ENCODE measurements at regions not wholly inside any gene's neighbourhood (a gene's known extent, or its start where the extent isn't known, plus 50 kb on each side); places are given as distances from the start of the nearest gene placed in this dataset.

- no peak overlapping the region for H3K9ac ChIP-seq (ENCODE audit: low read length)
- H3K36me3 ChIP-seq (ENCODE audit: control insufficient read depth, low read depth, low read length): no peaks in the 10 kb centered on the region
- no peaks in the 10 kb centered on the region for H3K9me3 ChIP-seq (ENCODE audit: control insufficient read depth, low read depth, low read length)
- H3K27ac ChIP-seq (ENCODE audit: low read length): no peak overlapping the region
- no peaks in the 10 kb centered on the region for H3K27me3 ChIP-seq (ENCODE audit: control insufficient read depth, insufficient read depth, low read length)
- H3K4me1 ChIP-seq (ENCODE audit: control insufficient read depth, low read depth, low read length): no peaks in the 10 kb centered on the region
- H3K4me3 ChIP-seq (ENCODE audit: low read length): no peak overlapping the region
These were observed 399.5 kb downstream of the MATN1 start for GRCh38 chr1:30323841-30324240.

DNA sequence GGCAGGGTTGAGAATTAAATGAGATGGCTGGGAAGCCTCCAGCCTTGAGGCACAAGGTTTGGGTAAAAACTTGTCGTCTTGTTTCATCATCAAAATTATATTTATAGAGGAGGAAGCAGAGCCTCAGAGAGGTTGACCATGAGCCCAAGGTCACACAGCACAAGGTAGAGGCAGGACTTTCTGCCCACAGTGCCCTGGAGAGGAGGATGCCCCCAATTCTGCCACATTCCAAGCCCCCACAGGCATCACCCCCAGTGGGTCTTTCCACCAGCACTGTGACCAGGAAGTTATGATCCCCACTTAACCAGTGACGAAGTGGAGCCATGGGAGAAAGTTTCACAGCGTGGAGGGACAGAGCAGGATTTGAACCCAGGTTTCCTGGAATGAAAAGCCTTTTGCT lies 400.0 kb downstream of the MATN1 start:
- H3K36me3 ChIP-seq (ENCODE audit: control insufficient read depth, low read depth, low read length): no peaks in the 10 kb centered on the region
- no peaks in the 10 kb centered on the region for H3K4me1 ChIP-seq (ENCODE audit: control insufficient read depth, low read depth, low read length)
- H3K27ac ChIP-seq (ENCODE audit: low read length): no peak overlapping the region
- no peaks in the 10 kb centered on the region for H3K9me3 ChIP-seq (ENCODE audit: control insufficient read depth, low read depth, low read length)
- H3K27me3 ChIP-seq (ENCODE audit: control insufficient read depth, insufficient read depth, low read length): no peaks in the 10 kb centered on the region
- no peak overlapping the region for H3K4me3 ChIP-seq (ENCODE audit: low read length)
- H3K9ac ChIP-seq (ENCODE audit: low read length): no peak overlapping the region

GRCh38 chr1:30322859-30323257 lies 400.5 kb downstream of the MATN1 start:
- H3K4me1 ChIP-seq (ENCODE audit: control insufficient read depth, low read depth, low read length): no peaks in the 10 kb centered on the region
- H3K9ac ChIP-seq (ENCODE audit: low read length): no peak overlapping the region
- no peaks in the 10 kb centered on the region for H3K36me3 ChIP-seq (ENCODE audit: control insufficient read depth, low read depth, low read length)
- H3K4me3 ChIP-seq (ENCODE audit: low read length): no peak overlapping the region
- H3K9me3 ChIP-seq (ENCODE audit: control insufficient read depth, low read depth, low read length): no peaks in the 10 kb centered on the region
- no peaks in the 10 kb centered on the region for H3K27me3 ChIP-seq (ENCODE audit: control insufficient read depth, insufficient read depth, low read length)
- no peak overlapping the region for H3K27ac ChIP-seq (ENCODE audit: low read length)

- Histone ChIP-seq H3K27ac (ENCODE audit: low read length) (no peak overlapping the region), H3K9ac (ENCODE audit: low read length) (no peak overlapping the region), H3K4me1 (ENCODE audit: control insufficient read depth, low read depth, low read length) (no peaks in the 10 kb centered on the region), H3K36me3 (ENCODE audit: control insufficient read depth, low read depth, low read length) (no peaks in the 10 kb centered on the region), H3K9me3 (ENCODE audit: control insufficient read depth, low read depth, low read length) (no peaks in the 10 kb centered on the region), H3K27me3 (ENCODE audit: control insufficient read depth, insufficient read depth, low read length) (no peaks in the 10 kb centered on the region), H3K4me3 (ENCODE audit: low read length) (no peak overlapping the region)
These were observed 401.2 kb downstream of the MATN1 start for GRCh38 chr1:30321996-30322858.

DNA sequence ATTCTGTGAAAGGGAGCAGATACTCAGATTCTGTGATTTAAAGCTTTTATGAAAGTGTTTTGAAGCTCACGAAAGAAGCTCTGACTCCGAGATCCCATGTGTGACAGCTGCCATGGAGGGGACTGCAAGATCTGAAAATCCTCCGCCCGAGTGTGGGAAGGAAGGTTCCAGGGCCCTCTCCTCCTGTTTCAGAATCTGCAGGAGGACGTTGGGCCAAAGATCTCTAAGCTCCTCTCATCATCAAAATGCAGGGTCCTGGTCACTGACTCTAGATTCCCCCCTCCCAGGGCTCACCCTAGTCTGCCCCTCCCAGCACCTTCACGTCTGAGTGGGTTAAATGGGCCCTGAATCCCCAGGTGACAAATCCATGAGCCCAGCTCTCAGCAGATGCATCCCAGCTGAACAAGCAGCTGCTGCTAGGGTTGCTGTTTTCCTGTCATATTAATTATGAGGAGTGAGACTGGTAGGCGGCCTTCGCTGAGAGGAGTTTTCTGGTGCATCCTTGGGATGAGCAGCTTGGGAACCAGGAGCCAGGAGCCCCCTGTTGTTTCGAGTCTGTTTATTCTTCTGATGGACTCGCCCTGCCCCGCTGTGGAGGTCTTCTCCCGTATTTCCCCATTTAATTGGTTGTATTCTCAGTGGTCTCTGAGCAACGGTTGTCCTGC lies 402.0 kb downstream of the MATN1 start:
- H3K27ac ChIP-seq (ENCODE audit: low read length): no peak overlapping the region

GRCh38 chr1:30320581-30320890 lies 402.8 kb downstream of the MATN1 start:
- no peaks in the 10 kb centered on the region for H3K4me1 ChIP-seq (ENCODE audit: control insufficient read depth, low read depth, low read length)
- no peak overlapping the region for H3K9ac ChIP-seq (ENCODE audit: low read length)
- H3K9me3 ChIP-seq (ENCODE audit: control insufficient read depth, low read depth, low read length): no peaks in the 10 kb centered on the region
- H3K27ac ChIP-seq (ENCODE audit: low read length): no peak overlapping the region
- no peaks in the 10 kb centered on the region for H3K36me3 ChIP-seq (ENCODE audit: control insufficient read depth, low read depth, low read length)
- no peak overlapping the region for H3K4me3 ChIP-seq (ENCODE audit: low read length)
- no peaks in the 10 kb centered on the region for H3K27me3 ChIP-seq (ENCODE audit: control insufficient read depth, insufficient read depth, low read length)

More for the DNA sequence above, 402.0 kb downstream of the MATN1 start:
- no peak overlapping the region for H3K9ac ChIP-seq (ENCODE audit: low read length)
- no peak overlapping the region for H3K4me3 ChIP-seq (ENCODE audit: low read length)
- H3K9me3 ChIP-seq (ENCODE audit: control insufficient read depth, low read depth, low read length): no peaks in the 10 kb centered on the region
- H3K36me3 ChIP-seq (ENCODE audit: control insufficient read depth, low read depth, low read length): no peaks in the 10 kb centered on the region
- no peaks in the 10 kb centered on the region for H3K4me1 ChIP-seq (ENCODE audit: control insufficient read depth, low read depth, low read length)
- no peaks in the 10 kb centered on the region for H3K27me3 ChIP-seq (ENCODE audit: control insufficient read depth, insufficient read depth, low read length)

DNA sequence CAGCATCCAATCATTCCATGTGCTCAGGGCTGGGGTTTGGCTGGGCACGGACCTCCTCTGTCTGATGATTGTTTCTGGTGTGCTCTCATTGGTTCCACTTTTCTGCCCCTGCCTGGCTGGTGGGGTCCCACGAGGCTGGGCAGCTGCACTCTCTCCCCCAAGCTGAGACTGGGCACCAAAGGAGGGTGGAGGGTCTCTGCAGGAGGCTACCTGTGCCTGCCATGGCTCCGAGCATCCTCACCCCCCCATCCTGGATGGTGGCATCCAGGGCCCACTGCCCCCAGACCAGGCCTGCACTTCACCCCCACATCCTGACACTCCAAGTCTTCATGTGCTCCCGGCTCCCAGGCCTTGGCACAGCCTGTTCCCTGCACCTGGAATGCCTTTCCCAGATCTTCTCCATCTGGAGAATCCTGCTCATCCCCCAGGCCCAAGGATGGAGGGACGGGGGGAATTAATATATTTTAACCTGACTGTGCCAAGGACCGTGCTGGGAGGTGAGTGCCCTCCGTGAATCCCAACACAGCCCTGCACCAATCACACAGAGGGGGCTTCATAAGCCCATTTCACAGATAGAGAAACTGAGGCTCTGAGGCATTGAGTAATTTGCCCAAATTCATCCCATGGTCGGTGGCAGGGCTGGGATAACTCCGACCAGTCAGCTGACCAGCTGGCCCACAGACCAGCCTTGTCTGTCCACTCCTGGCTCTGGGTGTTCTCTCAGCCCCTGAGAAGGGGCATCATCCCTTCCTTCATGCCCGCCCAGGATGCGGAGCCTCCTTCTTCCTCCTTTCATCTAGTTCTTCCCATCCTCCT lies 403.4 kb downstream of the MATN1 start:
- H3K27me3 ChIP-seq (ENCODE audit: control insufficient read depth, insufficient read depth, low read length): no peaks in the 10 kb centered on the region
- H3K27ac ChIP-seq (ENCODE audit: low read length): no peak overlapping the region
- H3K9ac ChIP-seq (ENCODE audit: low read length): no peak overlapping the region
- H3K9me3 ChIP-seq (ENCODE audit: control insufficient read depth, low read depth, low read length): no peaks in the 10 kb centered on the region
- no peaks in the 10 kb centered on the region for H3K4me1 ChIP-seq (ENCODE audit: control insufficient read depth, low read depth, low read length)
- H3K4me3 ChIP-seq (ENCODE audit: low read length): no peak overlapping the region
- no peaks in the 10 kb centered on the region for H3K36me3 ChIP-seq (ENCODE audit: control insufficient read depth, low read depth, low read length)

DNA sequence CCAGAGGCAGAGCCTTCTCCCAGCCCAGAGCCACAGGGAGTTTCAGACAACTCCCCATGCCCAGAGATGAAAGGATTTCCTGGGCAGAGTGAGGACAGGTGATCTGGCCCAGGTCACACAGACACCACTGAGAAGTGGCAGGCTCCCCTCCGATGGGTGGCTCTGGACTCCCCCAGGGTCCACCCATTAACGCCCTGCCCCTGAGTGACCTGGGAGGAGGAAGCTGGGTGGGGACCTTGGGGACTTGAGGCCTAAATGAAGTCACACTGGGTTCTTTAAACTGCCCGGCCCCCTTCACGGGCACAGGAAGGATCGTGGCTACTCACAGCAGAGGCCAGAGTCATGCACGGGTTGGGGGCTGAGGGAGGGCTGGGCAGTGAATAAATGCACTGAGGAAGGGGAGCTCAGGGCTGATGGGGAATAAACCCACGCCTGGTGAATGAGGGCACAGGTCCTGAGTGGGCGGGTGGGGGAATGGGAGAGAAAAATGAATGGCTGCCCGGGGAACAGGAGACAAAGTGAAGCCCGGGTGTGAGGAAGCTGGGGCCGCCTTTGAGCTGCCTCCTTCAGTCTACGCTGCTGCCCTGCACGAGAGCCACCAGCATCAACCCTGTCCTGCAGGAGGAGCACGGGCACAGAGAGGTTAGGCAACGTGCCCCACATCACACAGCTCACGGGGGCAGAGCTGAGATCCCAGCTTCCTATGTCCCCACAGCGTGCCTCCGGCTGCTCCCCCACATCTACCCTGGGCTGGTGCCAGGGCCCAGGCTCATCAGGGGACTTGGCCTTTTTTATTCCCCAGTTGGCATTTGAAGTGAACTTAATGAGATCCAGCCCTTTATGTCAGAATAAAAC lies 404.3 kb downstream of the MATN1 start:
- Histone ChIP-seq H3K27me3 (ENCODE audit: control insufficient read depth, insufficient read depth, low read length) (no peaks in the 10 kb centered on the region), H3K9ac (ENCODE audit: low read length) (no peak overlapping the region), H3K36me3 (ENCODE audit: control insufficient read depth, low read depth, low read length) (no peaks in the 10 kb centered on the region), H3K27ac (ENCODE audit: low read length) (no peak overlapping the region), H3K4me1 (ENCODE audit: control insufficient read depth, low read depth, low read length) (no peaks in the 10 kb centered on the region), H3K9me3 (ENCODE audit: control insufficient read depth, low read depth, low read length) (no peaks in the 10 kb centered on the region), H3K4me3 (ENCODE audit: low read length) (no peak overlapping the region)

DNA sequence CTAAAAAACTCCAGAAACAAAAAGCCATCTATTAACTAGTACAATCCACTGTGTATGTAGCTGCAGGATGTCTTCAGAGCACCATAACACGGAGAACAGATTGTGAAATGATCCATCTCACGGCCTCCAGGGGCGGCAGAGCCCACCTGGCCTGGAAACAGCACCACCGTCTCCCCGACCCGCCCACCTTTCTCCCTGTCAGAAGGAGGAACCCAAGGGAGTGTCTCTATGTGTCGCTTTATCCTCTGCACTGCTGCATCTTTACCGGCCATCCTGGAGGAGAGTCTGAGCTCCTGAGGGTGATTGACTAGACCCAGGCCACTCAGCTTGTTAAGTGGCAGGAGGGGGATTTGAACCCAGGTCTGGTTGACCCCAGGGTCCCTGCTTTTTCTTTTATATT lies 405.0 kb downstream of the MATN1 start:
- Histone ChIP-seq H3K27ac (ENCODE audit: low read length) (no peak overlapping the region), H3K27me3 (ENCODE audit: control insufficient read depth, insufficient read depth, low read length) (no peaks in the 10 kb centered on the region), H3K4me1 (ENCODE audit: control insufficient read depth, low read depth, low read length) (no peaks in the 10 kb centered on the region), H3K9me3 (ENCODE audit: control insufficient read depth, low read depth, low read length) (no peaks in the 10 kb centered on the region), H3K9ac (ENCODE audit: low read length) (no peak overlapping the region), H3K4me3 (ENCODE audit: low read length) (no peak overlapping the region), H3K36me3 (ENCODE audit: control insufficient read depth, low read depth, low read length) (no peaks in the 10 kb centered on the region)

GRCh38 chr1:30317921-30318320 lies 405.5 kb downstream of the MATN1 start:
- H3K27me3 ChIP-seq (ENCODE audit: control insufficient read depth, insufficient read depth, low read length): no peaks in the 10 kb centered on the region
- no peak overlapping the region for H3K9ac ChIP-seq (ENCODE audit: low read length)
- H3K9me3 ChIP-seq (ENCODE audit: control insufficient read depth, low read depth, low read length): no peaks in the 10 kb centered on the region
- no peaks in the 10 kb centered on the region for H3K4me1 ChIP-seq (ENCODE audit: control insufficient read depth, low read depth, low read length)
- no peaks in the 10 kb centered on the region for H3K36me3 ChIP-seq (ENCODE audit: control insufficient read depth, low read depth, low read length)
- H3K4me3 ChIP-seq (ENCODE audit: low read length): no peak overlapping the region
- H3K27ac ChIP-seq (ENCODE audit: low read length): no peak overlapping the region

DNA sequence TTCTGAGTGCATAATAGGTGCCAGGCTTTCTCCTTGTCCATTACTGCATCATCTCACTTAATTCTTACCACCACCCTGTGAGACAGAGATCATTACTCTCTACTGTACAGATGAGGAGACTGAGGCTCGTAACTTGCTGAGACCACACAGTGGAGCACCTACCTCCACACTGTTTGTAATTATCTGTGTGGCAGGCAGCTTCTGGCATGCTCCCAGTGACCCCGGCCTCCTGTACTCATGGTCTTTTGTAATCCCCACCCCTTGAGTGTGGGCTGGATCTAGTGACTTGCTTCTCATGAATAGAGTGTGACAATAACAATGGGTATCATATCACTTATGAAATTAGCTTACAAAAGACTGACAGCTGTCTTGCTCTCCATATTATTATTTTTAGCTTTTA lies 407.3 kb downstream of the MATN1 start:
- H3K36me3 ChIP-seq (ENCODE audit: control insufficient read depth, low read depth, low read length): no peaks in the 10 kb centered on the region

More for the DNA sequence above, 407.3 kb downstream of the MATN1 start:
- no peak overlapping the region for H3K9ac ChIP-seq (ENCODE audit: low read length)
- H3K27ac ChIP-seq (ENCODE audit: low read length): no peak overlapping the region
- H3K4me3 ChIP-seq (ENCODE audit: low read length): no peak overlapping the region
- H3K27me3 ChIP-seq (ENCODE audit: control insufficient read depth, insufficient read depth, low read length): no peaks in the 10 kb centered on the region
- H3K4me1 ChIP-seq (ENCODE audit: control insufficient read depth, low read depth, low read length): no peaks in the 10 kb centered on the region
- H3K9me3 ChIP-seq (ENCODE audit: control insufficient read depth, low read depth, low read length): no peaks in the 10 kb centered on the region

Data from iPS-18a (cell line).